GM12872 (cell line): ENCODE measurements at regions not wholly inside any gene's neighbourhood (a gene's known extent, or its start where the extent isn't known, plus 50 kb on each side); places are given as distances from the start of the nearest gene placed in this dataset.

Source experiments
- CTCF ChIP-seq: IDR thresholded peaks from 3 replicates; pipeline ENCODE4 v1.5.1; 2011; ENCODE audit warnings: low read depth, mild to moderate bottlenecking, low read length, moderate library complexity; ENCODE audit not compliant: insufficient read depth

GRCh38 chr22:49406047-49406650 lies 421.5 kb downstream of the BRD1 start:
- no peak for TF ChIP-seq CTCF

- no peak for TF ChIP-seq CTCF
Measured at GRCh38 chr22:49405590-49405989, 422.1 kb downstream of the BRD1 start.

- TF ChIP-seq CTCF, result no peak
Measured at GRCh38 chr22:49404576-49405241, 423.0 kb downstream of the BRD1 start.

GRCh38 chr22:49404020-49404419 lies 423.7 kb downstream of the BRD1 start:
- TF ChIP-seq CTCF, result no peak

GRCh38 chr22:49403102-49403501 lies 424.6 kb downstream of the BRD1 start:
- TF ChIP-seq CTCF, result no peak

- TF ChIP-seq CTCF, result no peak
Measured at GRCh38 chr22:49402169-49402568, 425.5 kb downstream of the BRD1 start.

GRCh38 chr22:49400941-49401598 lies 426.6 kb downstream of the BRD1 start:
- TF ChIP-seq CTCF, result no peak
